OCI-LY7 (cell line): ENCODE measurements at regions not wholly inside any gene's neighbourhood (a gene's known extent, or its start where the extent isn't known, plus 50 kb on each side); places are given as distances from the start of the nearest gene placed in this dataset.

Experiments
- CTCF ChIP-seq: fragments of 200-600 bp; sonication (generic); conservative IDR thresholded peaks from 2 replicates; pipeline ENCODE4 v1.5.1; 2014; ENCODE audit warnings: mild to moderate bottlenecking, antibody characterized with exemption, low read length, moderate library complexity, mixed read lengths
- EZH2phosphoT487 ChIP-seq: fragments of 200-600 bp; sonication (generic); IDR thresholded peaks from 2 replicates; pipeline ENCODE4 v1.6.1; 2018; ENCODE audit warnings: low read depth, borderline replicate concordance, mild to moderate bottlenecking, mixed run types, antibody characterized with exemption, low read length, moderate library complexity, mixed read lengths

GRCh38 chr2:239743206-239743605 is 281.9 kb downstream of the NDUFA10 start:
- no peak for TF ChIP-seq CTCF
- no peak for TF ChIP-seq EZH2phosphoT487
